Transverse colon (tissue), 3 donors: ENCODE measurements at regions not wholly inside any gene's neighbourhood (a gene's known extent, or its start where the extent isn't known, plus 50 kb on each side); places are given as distances from the start of the nearest gene placed in this dataset.

Experiments used
- CTCF ChIP-seq, 5 experiments: fragments of 200-600 bp in 3 of 5; fragments of 450-650 bp in 2 of 5; sonication (generic) in 3 of 5; IDR thresholded peaks; 1 replicate in 2 of 5; 2 replicates in 3 of 5; pipeline ENCODE4 v1.5.1; 2016 to 2017; ENCODE audit warnings: antibody characterized with exemption in 5 of 5, inconsistent platforms in 3 of 5, mild to moderate bottlenecking in 2 of 5, moderate library complexity in 1 of 5
- POLR2A ChIP-seq: fragments of 450-650 bp; IDR thresholded peaks from one replicate; pipeline ENCODE4 v1.6.1; 2016; ENCODE audit warnings: antibody characterized with exemption, mild to moderate bottlenecking, moderate library complexity

GRCh38 chr9:88220652-88221051, 82.4 kb upstream of the SPATA31C2 start:
- TF ChIP-seq CTCF (IDR thresholded peaks at IDR 0.05) (no peak), POLR2A (no peak)
